SHP77 (cell line): ENCODE measurements at regions not wholly inside any gene's neighbourhood (a gene's known extent, or its start where the extent isn't known, plus 50 kb on each side); places are given as distances from the start of the nearest gene placed in this dataset.
"Not testable (repeated sequence)": the region's sequence is repeated elsewhere in the genome, so short reads cannot be mapped to it uniquely, and the experiment has no call there.

Source experiments
- DNase-seq, 2 experiments: peaks; one replicate each; lab custom pipeline; 2025; lab: John Stamatoyannopoulos, UW

GRCh38 chr5:124126504-124127217, 614.7 kb downstream of the CSNK1G3 start:
- DNase-seq = no peak

GRCh38 chr5:124124711-124125229, 612.8 kb downstream of the CSNK1G3 start:
- no peak for DNase-seq

GRCh38 chr5:124121198-124121597, 609.2 kb downstream of the CSNK1G3 start:
- DNase-seq = no peak

GRCh38 chr5:124114911-124115310, 602.9 kb downstream of the CSNK1G3 start:
- no peak for DNase-seq

DNA sequence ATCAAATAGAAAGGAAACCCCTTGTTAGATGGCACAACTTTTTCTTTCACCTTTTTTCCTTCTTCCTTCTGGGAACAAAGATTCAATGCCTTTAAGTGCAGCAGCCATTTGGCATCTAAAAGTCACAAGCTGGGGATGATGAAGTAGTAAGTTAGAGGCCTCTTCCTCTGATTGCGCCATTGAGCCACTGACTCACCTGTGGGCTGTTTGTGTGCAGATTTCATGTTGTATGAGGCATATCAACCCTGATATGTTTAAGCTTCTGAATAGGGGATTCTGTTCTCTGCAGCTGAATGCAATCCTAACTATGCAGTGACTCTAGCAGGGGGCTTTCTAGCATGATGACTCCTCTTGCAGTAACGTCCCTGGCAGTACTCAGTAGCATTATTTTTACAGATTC, 599.9 kb downstream of the CSNK1G3 start:
- no peak for DNase-seq

GRCh38 chr5:124110942-124111341, 599.0 kb downstream of the CSNK1G3 start:
- no peak for DNase-seq

DNA sequence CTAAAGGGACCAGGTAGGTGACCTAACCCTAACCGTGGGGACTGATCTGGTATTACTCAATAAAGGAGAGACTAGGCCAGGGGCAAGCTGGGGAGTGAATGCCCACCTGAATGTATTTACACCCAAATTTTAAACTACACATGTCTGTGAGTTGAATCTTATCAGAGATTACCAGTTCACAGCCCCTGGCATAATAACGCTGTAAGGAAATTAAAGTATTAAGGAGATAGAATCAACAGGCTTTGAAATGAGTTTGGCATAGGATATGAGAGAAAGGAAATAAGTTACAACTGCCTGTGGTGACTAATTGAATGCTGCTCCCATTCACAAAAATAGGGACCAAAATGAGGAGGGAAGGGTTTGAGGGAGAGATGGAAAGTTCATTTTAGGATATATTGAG, 593.3 kb downstream of the CSNK1G3 start:
- no peak for DNase-seq

GRCh38 chr5:124104821-124105220, 592.8 kb downstream of the CSNK1G3 start:
- no peak for DNase-seq

DNA sequence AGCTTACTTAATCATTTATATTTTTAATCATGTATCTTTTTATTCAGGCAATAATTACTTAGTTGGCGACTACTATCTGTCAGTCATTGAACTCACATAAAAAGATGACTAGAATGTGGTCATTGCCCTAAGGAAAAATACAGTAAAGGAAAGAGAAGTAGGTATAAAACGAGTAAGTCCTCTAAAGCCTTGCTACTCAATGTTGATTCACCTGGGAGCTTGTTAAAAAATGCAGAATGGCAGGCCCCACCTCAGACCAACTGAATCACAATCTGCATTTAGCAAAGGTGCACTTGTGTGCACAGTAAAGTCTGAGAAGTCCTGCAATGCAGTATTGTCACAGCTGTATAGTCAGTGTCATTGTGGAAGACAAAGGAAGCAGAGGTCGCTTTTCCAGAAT, 592.4 kb downstream of the CSNK1G3 start:
- DNase-seq = no peak

DNA sequence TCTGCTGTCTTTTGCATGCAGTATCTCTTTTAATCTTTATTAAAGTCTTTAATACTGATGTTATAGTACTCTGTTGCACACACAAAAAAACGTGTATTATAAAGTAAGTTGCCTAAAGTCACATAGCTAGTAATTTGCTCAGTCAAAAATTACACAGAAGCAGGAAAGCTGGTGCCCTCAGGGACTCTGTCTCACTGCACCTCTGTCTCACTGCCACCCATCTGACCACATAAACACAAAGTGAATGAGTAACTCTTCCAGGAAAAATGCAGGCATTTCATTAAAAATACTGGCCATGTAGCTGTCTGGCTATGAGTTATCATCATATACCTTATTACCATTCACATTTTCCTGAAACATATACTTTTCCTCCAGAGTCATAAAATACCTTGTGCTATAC, 591.7 kb downstream of the CSNK1G3 start:
- DNase-seq = no peak

GRCh38 chr5:124103056-124103455, 591.1 kb downstream of the CSNK1G3 start:
- DNase-seq = not testable (repeated sequence)

- DNase-seq = no peak
Observed at GRCh38 chr5:124102486-124102885, 590.5 kb downstream of the CSNK1G3 start.

DNA sequence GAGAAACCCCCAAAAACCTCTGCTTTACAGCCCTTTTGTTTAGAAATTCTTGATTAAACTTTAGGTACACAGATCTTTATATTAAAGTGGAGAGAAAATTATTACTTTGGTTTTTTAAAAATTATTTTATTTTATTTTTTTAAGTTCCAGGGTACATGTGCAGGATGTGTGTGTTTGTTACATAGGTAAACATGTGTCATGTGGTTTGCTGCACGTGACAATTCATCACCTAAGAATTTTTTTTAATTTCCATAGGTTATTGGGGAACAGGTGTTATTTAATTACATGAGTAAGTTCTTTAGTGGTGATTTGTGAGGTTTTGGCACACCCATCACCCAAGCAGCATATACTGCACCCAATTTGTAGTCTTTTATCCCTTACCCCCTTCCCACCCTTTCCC, 581.7 kb downstream of the CSNK1G3 start:
- no peak for DNase-seq

DNA sequence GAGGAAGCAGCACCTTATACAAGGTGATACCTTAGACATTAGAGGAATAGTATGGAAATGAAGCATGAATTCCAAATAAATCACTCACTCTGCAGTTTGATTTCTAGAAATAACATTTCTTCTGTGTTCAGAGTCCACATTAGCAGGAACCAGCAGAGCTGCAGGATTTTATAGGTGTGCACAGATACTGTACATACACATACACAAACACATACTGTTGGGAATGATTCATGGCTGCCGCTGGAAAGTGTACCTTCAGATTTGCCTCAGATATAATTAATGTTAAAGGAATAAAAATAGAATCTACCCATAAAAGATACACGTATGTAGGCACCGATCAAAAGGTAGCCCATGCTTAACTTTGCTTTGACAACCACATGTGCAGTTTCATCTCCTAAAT, 578.1 kb downstream of the CSNK1G3 start:
- DNase-seq = no peak

DNA sequence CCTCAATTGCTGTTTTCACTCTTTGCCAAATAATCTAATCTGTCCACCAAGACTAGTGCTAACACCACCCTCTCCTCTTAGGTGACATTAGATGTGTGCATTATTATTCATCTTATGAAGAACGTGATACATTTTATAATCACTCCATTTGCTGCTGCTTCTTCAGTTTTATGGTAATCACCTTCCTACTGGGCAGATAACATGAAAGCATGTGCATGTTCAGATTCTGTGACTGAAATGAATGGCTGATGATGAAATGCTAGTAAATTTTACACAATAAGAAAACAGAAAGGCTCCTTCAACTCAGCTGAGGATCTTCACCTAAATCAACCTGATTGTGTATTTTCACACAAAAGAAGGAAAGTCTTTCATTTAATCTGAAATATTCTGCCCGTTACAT, 577.6 kb downstream of the CSNK1G3 start:
- DNase-seq = no peak

DNA sequence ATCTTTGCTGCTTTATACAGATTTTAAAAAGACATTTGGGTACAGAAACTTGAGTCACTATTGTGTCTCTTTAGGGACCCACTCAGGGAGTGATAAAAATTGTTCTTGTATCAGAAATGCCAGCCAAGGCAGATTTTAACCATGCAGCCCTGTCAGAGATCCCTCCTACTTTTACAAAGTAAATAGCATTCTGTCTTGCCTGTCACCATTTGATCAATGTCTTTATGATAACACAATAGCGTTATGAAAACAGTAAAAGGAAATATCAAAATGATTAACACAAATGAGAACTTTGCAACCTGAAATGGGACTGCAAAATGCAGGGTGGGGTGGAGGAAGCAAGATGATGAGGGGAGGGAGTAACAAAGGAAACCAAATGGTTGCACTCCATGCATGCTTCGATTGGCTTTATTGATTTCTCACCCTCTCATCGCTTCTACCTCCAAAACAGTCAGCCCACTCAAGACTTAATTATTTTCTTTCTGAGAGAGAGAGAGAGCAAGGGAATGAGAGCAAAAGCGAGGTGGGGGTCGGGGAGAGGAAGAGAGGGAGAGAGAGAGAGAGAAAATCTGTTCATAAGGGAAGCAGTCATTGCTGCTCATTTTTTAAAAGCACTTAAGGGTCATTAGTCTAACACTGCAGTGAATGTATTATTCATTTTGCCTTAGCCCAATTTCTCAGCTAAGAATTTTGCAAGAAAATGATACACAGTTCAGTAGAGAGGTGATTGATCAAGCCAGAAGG, 576.5 kb downstream of the CSNK1G3 start:
- no peak for DNase-seq

DNA sequence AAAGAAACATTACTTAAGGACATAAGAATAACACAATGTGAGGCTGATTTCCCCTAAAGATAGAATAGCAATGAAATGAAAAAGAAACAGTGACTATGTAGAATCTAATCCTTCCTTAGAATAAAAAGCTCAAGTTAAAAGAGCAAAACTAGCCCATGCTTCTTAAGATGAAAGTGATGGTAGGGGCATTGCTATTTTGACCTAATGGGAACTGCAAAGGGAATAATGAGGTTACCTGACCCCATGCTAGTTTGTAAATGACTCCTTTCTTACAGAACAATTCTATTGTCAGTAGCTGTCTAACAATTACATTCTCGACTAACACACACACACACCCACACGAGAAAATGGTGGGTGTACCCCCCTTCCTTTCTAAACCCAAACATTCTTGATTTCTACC, 575.8 kb downstream of the CSNK1G3 start:
- DNase-seq = no peak

DNA sequence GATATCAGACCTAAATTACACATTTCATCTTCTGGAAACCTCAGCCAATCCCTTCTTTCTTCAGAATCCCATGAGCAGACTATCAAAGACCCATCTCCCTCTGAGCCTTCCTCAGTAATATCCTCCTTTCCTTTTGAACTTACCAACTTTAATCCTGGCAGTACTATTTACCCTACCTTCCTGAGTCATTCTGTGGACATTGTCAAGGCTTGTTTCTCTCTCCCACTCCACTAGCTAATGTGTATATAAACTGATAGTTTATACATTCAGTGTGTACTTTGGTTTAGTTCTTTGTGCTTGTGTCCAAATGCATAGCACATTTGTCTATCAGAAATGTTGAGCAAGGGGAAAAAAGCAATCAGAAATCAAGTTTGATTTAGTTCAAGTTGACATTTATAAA, 568.3 kb downstream of the CSNK1G3 start:
- no peak for DNase-seq

DNA sequence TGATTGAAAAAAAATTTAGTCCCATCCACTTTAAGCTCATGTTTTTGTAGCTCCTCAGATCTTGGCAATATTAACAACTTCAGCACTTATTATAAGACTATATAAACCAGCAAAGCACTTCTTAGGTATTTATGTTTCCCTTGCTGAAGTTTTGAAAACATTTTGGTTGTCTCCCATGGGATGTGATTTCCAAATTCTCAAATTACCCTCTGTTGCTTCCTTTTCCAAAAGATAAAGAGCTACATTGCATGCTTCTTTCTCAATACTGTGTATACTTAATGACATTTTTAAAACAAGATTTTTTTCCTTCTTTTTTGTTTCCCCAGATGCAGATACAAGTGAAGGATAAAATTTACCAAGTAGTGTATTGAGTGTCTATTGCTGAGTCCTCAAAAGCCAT, 567.1 kb downstream of the CSNK1G3 start:
- DNase-seq = no peak

GRCh38 chr5:124074500-124074899, 562.5 kb downstream of the CSNK1G3 start:
- no peak for DNase-seq

DNA sequence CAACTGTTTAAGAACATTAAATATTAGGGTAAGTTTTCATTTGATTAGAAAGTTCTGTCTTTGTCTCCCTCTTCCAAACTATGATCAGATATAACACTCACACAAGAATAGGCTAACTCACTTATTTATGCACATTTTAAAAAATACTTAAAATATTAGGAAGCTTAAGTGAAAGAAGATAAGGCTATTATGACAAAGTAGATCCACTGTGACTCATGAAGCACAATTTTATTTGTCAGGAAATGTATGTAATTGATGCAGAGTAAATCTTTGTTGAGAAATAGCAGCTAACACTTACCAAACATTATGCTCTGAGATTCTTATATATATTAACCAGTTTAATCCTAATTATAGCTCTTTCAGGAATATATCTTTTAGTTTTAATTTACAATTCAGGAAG, 560.6 kb downstream of the CSNK1G3 start:
- no peak for DNase-seq

GRCh38 chr5:124071039-124071438, 559.1 kb downstream of the CSNK1G3 start:
- no peak for DNase-seq

GRCh38 chr5:124065508-124065907, 553.5 kb downstream of the CSNK1G3 start:
- DNase-seq = no peak

- no peak for DNase-seq
Observed at GRCh38 chr5:124064956-124065355, 553.0 kb downstream of the CSNK1G3 start.
